ENCODE measurements at regions not wholly inside any gene's neighbourhood (a gene's known extent, or its start where the extent isn't known, plus 50 kb on each side); places are given as distances from the start of the nearest gene placed in this dataset.
"Not testable (repeated sequence)": the region's sequence is repeated elsewhere in the genome, so short reads cannot be mapped to it uniquely, and the experiment has no call there.

GRCh38 chr17:63041251-63041650, 75.2 kb downstream of the TANC2 start:
- H3K36me3 ChIP-seq (ENCODE audit: insufficient read depth, low read length): no peaks in the 10 kb centered on the region
- no peak overlapping the region for H3K27ac ChIP-seq (ENCODE audit: low read depth, low read length)
- H3K27ac Mint-ChIP-seq: no peak overlapping the region
- no peaks in the 10 kb centered on the region for H3K36me3 Mint-ChIP-seq
- POLR2A ChIA-PET (ENCODE audit: partially characterized antibody): no interaction called here
- H3K4me1 Mint-ChIP-seq: peaks cover 2 to 10% (median 6%) of the 10 kb centered on the region in 4 donors
- H3K4me3 Mint-ChIP-seq: no peak overlapping the region
- H3K27me3 ChIP-seq (ENCODE audit: insufficient read depth, low read length): no peaks in the 10 kb centered on the region
- no peaks in the 10 kb centered on the region for H3K4me1 ChIP-seq (ENCODE audit: insufficient read depth, low read length)
- H3K4me3 ChIP-seq (ENCODE audit: low read length in 2 of 2): no peak overlapping the region
- H3K9me3 Mint-ChIP-seq: no peaks in the 10 kb centered on the region
- CTCF ChIA-PET (ENCODE audit: partially characterized antibody): no interaction called here
- no peak for DNase-seq
- no peaks in the 10 kb centered on the region for H3K27me3 Mint-ChIP-seq
- intact Hi-C loops (cut with micrococcal nuclease): no loop called here
- no peaks in the 10 kb centered on the region for H3K9me3 ChIP-seq (ENCODE audit: control insufficient read depth in 1 of 2, low read length in 2 of 2)

GRCh38 chr17:63041722-63042121, 75.7 kb downstream of the TANC2 start:
- Mint-ChIP-seq H3K36me3 (no peaks in the 10 kb centered on the region), H3K27me3 (no peaks in the 10 kb centered on the region), H3K4me3 (no peak overlapping the region), H3K4me1 (peaks cover 2 to 10% (median 5%) of the 10 kb centered on the region in 4 donors), H3K9me3 (no peaks in the 10 kb centered on the region), H3K27ac (no peak overlapping the region)
- CTCF ChIA-PET (ENCODE audit: partially characterized antibody): no interaction called here
- Histone ChIP-seq H3K36me3 (ENCODE audit: insufficient read depth, low read length) (no peaks in the 10 kb centered on the region), H3K9me3 (ENCODE audit: control insufficient read depth in 1 of 2, low read length in 2 of 2) (no peaks in the 10 kb centered on the region), H3K4me1 (ENCODE audit: insufficient read depth, low read length) (no peaks in the 10 kb centered on the region), H3K4me3 (ENCODE audit: low read length in 2 of 2) (no peak overlapping the region), H3K27me3 (ENCODE audit: insufficient read depth, low read length) (no peaks in the 10 kb centered on the region), H3K27ac (ENCODE audit: low read depth, low read length) (no peak overlapping the region)
- POLR2A ChIA-PET (ENCODE audit: partially characterized antibody): no interaction called here
- DNase-seq: no peak
- intact Hi-C loops (cut with micrococcal nuclease): no loop called here

DNA sequence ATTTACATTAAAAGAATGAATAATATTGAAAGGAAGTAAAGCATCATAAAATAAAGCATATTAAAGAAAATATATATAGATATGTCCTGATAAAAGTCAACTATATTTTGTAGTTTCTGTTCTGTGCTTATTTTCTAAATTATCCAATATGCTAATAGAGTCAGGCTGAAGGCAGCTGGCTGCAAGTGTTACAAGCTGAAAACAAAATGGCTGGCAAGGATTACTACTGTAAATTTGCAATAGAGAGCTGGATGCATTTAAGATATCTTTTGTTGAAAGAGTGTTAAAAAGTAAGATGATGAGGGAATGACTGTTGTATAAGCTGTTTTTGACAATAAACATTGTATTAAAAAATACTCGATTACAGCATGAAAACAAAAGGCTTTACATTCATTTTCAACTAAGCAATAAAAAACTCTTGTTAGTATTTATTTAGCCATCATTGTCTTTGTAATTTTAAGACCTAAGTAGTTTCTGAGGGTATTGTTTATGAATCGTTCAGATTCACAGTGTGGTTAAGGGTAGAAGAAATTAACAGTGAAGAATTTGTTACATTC, 76.3 kb downstream of the TANC2 start:
- POLR2A ChIA-PET (ENCODE audit: partially characterized antibody): no interaction called here
- CTCF ChIA-PET (ENCODE audit: partially characterized antibody): no interaction called here

GRCh38 chr17:63057560-63057959, 91.5 kb downstream of the TANC2 start:
- H3K9me3 Mint-ChIP-seq; H3K4me3 ChIP-seq (ENCODE audit: low read length in 2 of 2); POLR2A ChIA-PET (ENCODE audit: partially characterized antibody); DNase-seq; H3K27ac Mint-ChIP-seq; CTCF ChIA-PET (ENCODE audit: partially characterized antibody); H3K4me1 ChIP-seq (ENCODE audit: insufficient read depth, low read length); H3K36me3 ChIP-seq (ENCODE audit: insufficient read depth, low read length); H3K27me3 ChIP-seq (ENCODE audit: insufficient read depth, low read length); H3K27me3 Mint-ChIP-seq; H3K4me1 Mint-ChIP-seq; H3K9me3 ChIP-seq (ENCODE audit: control insufficient read depth in 1 of 2, low read length in 2 of 2); intact Hi-C loops (cut with micrococcal nuclease); H3K27ac ChIP-seq (ENCODE audit: low read depth, low read length): not testable (repeated sequence)
- H3K4me3 Mint-ChIP-seq: peak overlapping the region in 1 of 8 donors; percentile 31
- H3K36me3 Mint-ChIP-seq: peaks cover 0 to 15% of the 10 kb centered on the region in 2 donors

More for the DNA sequence above, 76.3 kb downstream of the TANC2 start:
- no peak for DNase-seq
- H3K27me3 Mint-ChIP-seq: no peaks in the 10 kb centered on the region
- H3K4me1 ChIP-seq (ENCODE audit: insufficient read depth, low read length): no peaks in the 10 kb centered on the region
- peaks cover 2 to 10% (median 5%) of the 10 kb centered on the region in 4 donors for H3K4me1 Mint-ChIP-seq
- no peaks in the 10 kb centered on the region for H3K36me3 ChIP-seq (ENCODE audit: insufficient read depth, low read length)
- H3K27ac ChIP-seq (ENCODE audit: low read depth, low read length): no peak overlapping the region
- no peaks in the 10 kb centered on the region for H3K36me3 Mint-ChIP-seq
- intact Hi-C loops (cut with micrococcal nuclease): no loop called here
- H3K27ac Mint-ChIP-seq: no peak overlapping the region
- no peak overlapping the region for H3K4me3 Mint-ChIP-seq
- no peaks in the 10 kb centered on the region for H3K9me3 Mint-ChIP-seq
- H3K27me3 ChIP-seq (ENCODE audit: insufficient read depth, low read length): no peaks in the 10 kb centered on the region
- no peak overlapping the region for H3K4me3 ChIP-seq (ENCODE audit: low read length in 2 of 2)
- H3K9me3 ChIP-seq (ENCODE audit: control insufficient read depth in 1 of 2, low read length in 2 of 2): no peaks in the 10 kb centered on the region

DNA sequence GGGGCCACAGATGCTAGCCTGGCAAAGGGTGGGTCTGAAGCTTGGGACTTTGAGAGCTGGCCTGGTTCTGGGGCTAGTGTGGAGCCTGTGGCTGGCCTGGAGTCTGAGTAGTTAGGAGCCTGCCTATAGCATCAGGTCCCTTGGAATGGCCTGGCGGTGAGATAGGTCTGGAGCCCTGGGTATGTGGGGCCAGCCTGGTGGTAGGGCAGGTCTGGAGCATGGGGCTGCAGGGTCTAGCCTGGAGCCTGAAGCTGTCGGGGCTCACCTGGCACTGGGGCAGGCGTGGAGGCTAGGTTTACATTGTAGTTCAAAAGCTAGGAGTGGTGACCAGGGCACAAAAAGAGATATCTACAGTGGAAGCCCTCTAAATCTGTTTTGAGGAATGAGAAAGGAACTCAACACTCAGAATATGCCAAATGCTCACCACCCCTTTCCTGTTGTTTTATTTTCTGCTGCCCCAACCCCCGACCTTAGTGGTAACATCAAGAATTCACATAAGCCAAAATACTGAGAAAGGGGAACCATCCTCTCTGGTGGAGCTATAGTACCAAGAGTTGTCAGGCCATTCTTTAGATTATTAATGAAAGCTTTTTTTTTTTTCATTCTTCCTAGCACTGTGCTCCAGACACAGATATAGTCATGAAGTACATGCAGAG, 100.3 kb downstream of the TANC2 start:
- CTCF ChIA-PET (ENCODE audit: partially characterized antibody): interaction anchor here (1.2 kb wide), 1 partner anchor 15 kb away, joined by 3 read pairs; no protein-coding TSS in a partner anchor
- Histone ChIP-seq H3K9me3 (ENCODE audit: control insufficient read depth in 1 of 2, low read length in 2 of 2) (no peaks in the 10 kb centered on the region), H3K27ac (ENCODE audit: low read depth, low read length) (no peak overlapping the region), H3K27me3 (ENCODE audit: insufficient read depth, low read length) (no peaks in the 10 kb centered on the region), H3K4me3 (ENCODE audit: low read length in 2 of 2) (no peak overlapping the region), H3K36me3 (ENCODE audit: insufficient read depth, low read length) (no peaks in the 10 kb centered on the region), H3K4me1 (ENCODE audit: insufficient read depth, low read length) (peaks cover 7% of the 10 kb centered on the region)
- no peak overlapping the region for H3K27ac Mint-ChIP-seq
- POLR2A ChIA-PET (ENCODE audit: partially characterized antibody): no interaction called here
- no peaks in the 10 kb centered on the region for H3K27me3 Mint-ChIP-seq
- no peaks in the 10 kb centered on the region for H3K9me3 Mint-ChIP-seq
- intact Hi-C loops (cut with micrococcal nuclease): no loop called here
- no peak for DNase-seq
- no peak overlapping the region for H3K4me3 Mint-ChIP-seq
- peaks cover 0 to 12% of the 10 kb centered on the region in 2 donors for H3K36me3 Mint-ChIP-seq
- H3K4me1 Mint-ChIP-seq: peaks cover 10 to 24% (median 11%) of the 10 kb centered on the region in 4 donors

DNA sequence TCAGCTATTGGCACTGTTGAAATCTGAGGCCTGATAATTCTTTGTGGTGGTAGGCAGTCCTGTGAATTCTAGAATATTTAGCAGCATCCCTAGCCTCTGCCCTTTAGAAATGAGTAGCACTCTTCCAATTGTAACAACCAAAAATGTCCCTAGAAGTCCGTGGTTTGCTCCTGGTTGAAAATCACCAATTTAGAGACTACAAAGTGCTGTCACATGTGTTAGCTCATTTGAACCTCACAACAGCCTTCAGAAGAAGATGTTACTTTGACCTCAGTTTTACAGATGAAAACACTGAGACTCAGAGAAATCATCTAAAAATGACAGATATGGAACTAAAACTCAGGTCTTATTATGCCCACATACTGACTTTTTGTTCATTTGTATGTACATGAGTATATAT, 103.2 kb downstream of the TANC2 start:
- Mint-ChIP-seq H3K36me3 (peaks cover 0 to 8% of the 10 kb centered on the region in 2 donors), H3K9me3 (no peaks in the 10 kb centered on the region), H3K4me1 (peaks cover 6 to 24% (median 11%) of the 10 kb centered on the region in 4 donors), H3K4me3 (no peak overlapping the region), H3K27ac (no peak overlapping the region), H3K27me3 (no peaks in the 10 kb centered on the region)
- Histone ChIP-seq H3K9me3 (ENCODE audit: control insufficient read depth in 1 of 2, low read length in 2 of 2) (no peaks in the 10 kb centered on the region), H3K4me1 (ENCODE audit: insufficient read depth, low read length) (peaks cover 7% of the 10 kb centered on the region), H3K27me3 (ENCODE audit: insufficient read depth, low read length) (no peaks in the 10 kb centered on the region), H3K36me3 (ENCODE audit: insufficient read depth, low read length) (no peaks in the 10 kb centered on the region), H3K4me3 (ENCODE audit: low read length in 2 of 2) (no peak overlapping the region), H3K27ac (ENCODE audit: low read depth, low read length) (no peak overlapping the region)
- intact Hi-C loops (cut with micrococcal nuclease): no loop called here
- no peak for DNase-seq
- ChIA-PET POLR2A (ENCODE audit: partially characterized antibody) (no interaction called here), CTCF (ENCODE audit: partially characterized antibody) (no interaction called here)

DNA sequence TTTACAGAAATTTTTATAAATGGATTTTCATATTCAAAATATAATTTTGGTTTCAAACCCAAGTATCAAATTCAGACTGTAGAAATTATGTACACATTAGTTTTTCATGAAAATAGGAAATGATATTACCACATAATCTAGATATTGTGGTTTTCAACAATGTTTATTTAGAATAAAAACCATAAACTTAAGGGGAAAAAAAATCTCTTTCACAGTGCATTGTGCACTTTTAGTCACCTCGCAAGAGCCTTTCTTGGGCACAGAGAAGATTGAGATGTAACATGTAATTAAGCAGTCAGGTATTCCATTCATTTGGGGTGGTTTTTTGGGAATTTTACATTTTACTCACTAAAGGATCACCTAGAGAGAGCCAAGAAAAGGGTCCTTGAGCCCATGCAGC, 104.0 kb downstream of the TANC2 start:
- no peak overlapping the region for H3K4me3 Mint-ChIP-seq
- H3K27me3 ChIP-seq (ENCODE audit: insufficient read depth, low read length): no peaks in the 10 kb centered on the region
- H3K4me1 Mint-ChIP-seq: peaks cover 6 to 24% (median 11%) of the 10 kb centered on the region in 4 donors
- H3K9me3 ChIP-seq (ENCODE audit: control insufficient read depth in 1 of 2, low read length in 2 of 2): no peaks in the 10 kb centered on the region
- POLR2A ChIA-PET (ENCODE audit: partially characterized antibody): no interaction called here
- CTCF ChIA-PET (ENCODE audit: partially characterized antibody): no interaction called here
- no peak overlapping the region for H3K27ac Mint-ChIP-seq
- H3K36me3 ChIP-seq (ENCODE audit: insufficient read depth, low read length): no peaks in the 10 kb centered on the region
- intact Hi-C loops (cut with micrococcal nuclease): no loop called here
- no peak overlapping the region for H3K4me3 ChIP-seq (ENCODE audit: low read length in 2 of 2)
- peaks cover 7% of the 10 kb centered on the region for H3K4me1 ChIP-seq (ENCODE audit: insufficient read depth, low read length)
- H3K27ac ChIP-seq (ENCODE audit: low read depth, low read length): no peak overlapping the region
- DNase-seq: no peak
- no peaks in the 10 kb centered on the region for H3K9me3 Mint-ChIP-seq
- H3K36me3 Mint-ChIP-seq: peaks cover 0 to 8% of the 10 kb centered on the region in 2 donors
- H3K27me3 Mint-ChIP-seq: no peaks in the 10 kb centered on the region

Data from CD4-positive, alpha-beta memory T cell (primary cell).